NB4 (cell line): ENCODE measurements at regions not wholly inside any gene's neighbourhood (a gene's known extent, or its start where the extent isn't known, plus 50 kb on each side); places are given as distances from the start of the nearest gene placed in this dataset.
"Not testable (repeated sequence)": the region's sequence is repeated elsewhere in the genome, so short reads cannot be mapped to it uniquely, and the experiment has no call there.

ENCODE experiments used
- DNase-seq: peaks from one replicate; pipeline ENCODE4 v3.0.0; 2010; ENCODE audit warnings: low read depth
- H3K4me3 ChIP-seq: one replicate; pipeline ENCODE4 v1.5.1; 2011; ENCODE audit warnings: mild to moderate bottlenecking, low read depth, low read length, moderate library complexity
- CTCF ChIP-seq: IDR thresholded peaks from one replicate; pipeline ENCODE4 v1.5.1; 2012; ENCODE audit warnings: low read depth, low read length
- MAX ChIP-seq: IDR thresholded peaks from 2 replicates; pipeline ENCODE4 v1.6.1; 2011; ENCODE audit warnings: low read depth, low read length
- MYC ChIP-seq: IDR thresholded peaks from 2 replicates; pipeline ENCODE4 v1.6.1; 2011; ENCODE audit warnings: low read depth, low read length
- POLR2A ChIP-seq: IDR thresholded peaks from 2 replicates; pipeline ENCODE4 v1.6.1; 2011; ENCODE audit warnings: mild to moderate bottlenecking; ENCODE audit not compliant: insufficient read length; ENCODE audit errors: extremely low read depth

- TF ChIP-seq MYC (no peak), POLR2A (no peak), MAX (no peak), CTCF (no peak)
Observed at GRCh38 chr1:101444873-101445618, 208.2 kb downstream of the S1PR1 start.

GRCh38 chr1:101448018-101448417 is 211.2 kb downstream of the S1PR1 start:
- TF ChIP-seq POLR2A (no peak), MYC (no peak)
- DNase-seq, result no peak
- H3K4me3 ChIP-seq, result no peak overlapping the region

More at GRCh38 chr1:101444873-101445618, 208.2 kb downstream of the S1PR1 start:
- no peak overlapping the region for H3K4me3 ChIP-seq
- DNase-seq, result no peak

- H3K4me3 ChIP-seq, DNase-seq: not testable (repeated sequence)
Observed at GRCh38 chr1:101450691-101451090, 213.9 kb downstream of the S1PR1 start.

GRCh38 chr1:101451888-101452287 is 215.1 kb downstream of the S1PR1 start:
- no peak for DNase-seq
- TF ChIP-seq MYC, result no peak
- no peak for TF ChIP-seq CTCF
- no peak for TF ChIP-seq POLR2A
- TF ChIP-seq MAX, result no peak

GRCh38 chr1:101452825-101453224 is 216.0 kb downstream of the S1PR1 start:
- TF ChIP-seq POLR2A, result no peak
- TF ChIP-seq MAX, result no peak
- TF ChIP-seq MYC, result no peak
- TF ChIP-seq CTCF, result no peak
- no peak for DNase-seq
- no peak overlapping the region for H3K4me3 ChIP-seq

More at GRCh38 chr1:101451888-101452287, 215.1 kb downstream of the S1PR1 start:
- no peak overlapping the region for H3K4me3 ChIP-seq

GRCh38 chr1:101453844-101454243 is 217.0 kb downstream of the S1PR1 start:
- no peak for TF ChIP-seq MYC
- DNase-seq, result no peak
- no peak overlapping the region for H3K4me3 ChIP-seq

- no peak overlapping the region for H3K4me3 ChIP-seq
- no peak for DNase-seq
- TF ChIP-seq POLR2A, result no peak
- no peak for TF ChIP-seq MYC
- no peak for TF ChIP-seq MAX
- TF ChIP-seq CTCF, result no peak
Observed at GRCh38 chr1:101455166-101455565, 218.3 kb downstream of the S1PR1 start.
